SW480 (cell line): ENCODE measurements at regions not wholly inside any gene's neighbourhood (a gene's known extent, or its start where the extent isn't known, plus 50 kb on each side); places are given as distances from the start of the nearest gene placed in this dataset.

Source experiments
- DNase-seq: peaks from one replicate; pipeline ENCODE4 v3.0.0-alpha.2; 2016; ENCODE audit warnings: low spot score

GRCh38 chr2:14185906-14186305, 446.6 kb upstream of the LRATD1 start:
- no peak for DNase-seq

- DNase-seq = no peak
Observed at GRCh38 chr2:14188446-14188845, 444.1 kb upstream of the LRATD1 start.

- peak; percentile 51 for DNase-seq
Observed at GRCh38 chr2:14189929-14190328, 442.6 kb upstream of the LRATD1 start.

GRCh38 chr2:14194233-14194632, 438.3 kb upstream of the LRATD1 start:
- DNase-seq = no peak

GRCh38 chr2:14197293-14197692, 435.2 kb upstream of the LRATD1 start:
- no peak for DNase-seq

GRCh38 chr2:14199040-14199439, 433.5 kb upstream of the LRATD1 start:
- DNase-seq = no peak

GRCh38 chr2:14219306-14219705, 413.2 kb upstream of the LRATD1 start:
- DNase-seq = no peak

GRCh38 chr2:14220101-14220500, 412.4 kb upstream of the LRATD1 start:
- no peak for DNase-seq

- DNase-seq = no peak
Observed at GRCh38 chr2:14221466-14221865, 411.1 kb upstream of the LRATD1 start.

GRCh38 chr2:14223576-14223975, 408.9 kb upstream of the LRATD1 start:
- no peak for DNase-seq

- no peak for DNase-seq
Observed at GRCh38 chr2:14231391-14231898, 401.1 kb upstream of the LRATD1 start.

GRCh38 chr2:14232217-14232616, 400.3 kb upstream of the LRATD1 start:
- no peak for DNase-seq

GRCh38 chr2:14234911-14235310, 397.6 kb upstream of the LRATD1 start:
- peak; percentile 26 for DNase-seq

- no peak for DNase-seq
Observed at GRCh38 chr2:14235667-14236066, 396.9 kb upstream of the LRATD1 start.

- DNase-seq = no peak
Observed at GRCh38 chr2:14237902-14238301, 394.6 kb upstream of the LRATD1 start.

- no peak for DNase-seq
Observed at GRCh38 chr2:14239605-14240004, 392.9 kb upstream of the LRATD1 start.

GRCh38 chr2:14240868-14241267, 391.6 kb upstream of the LRATD1 start:
- DNase-seq = no peak

GRCh38 chr2:14245901-14246300, 386.6 kb upstream of the LRATD1 start:
- no peak for DNase-seq

- no peak for DNase-seq
Observed at GRCh38 chr2:14255135-14255820, 377.2 kb upstream of the LRATD1 start.

- DNase-seq = no peak
Observed at GRCh38 chr2:14256890-14257289, 375.6 kb upstream of the LRATD1 start.

- DNase-seq = no peak
Observed at GRCh38 chr2:14257801-14258507, 374.6 kb upstream of the LRATD1 start.

- DNase-seq = no peak
Observed at GRCh38 chr2:14261771-14262170, 370.7 kb upstream of the LRATD1 start.

- no peak for DNase-seq
Observed at GRCh38 chr2:14263053-14263452, 369.5 kb upstream of the LRATD1 start.
